ENCODE measurements at regions not wholly inside any gene's neighbourhood (a gene's known extent, or its start where the extent isn't known, plus 50 kb on each side); places are given as distances from the start of the nearest gene placed in this dataset.

GRCh38 chr11:42265072-42265471 is 805.6 kb upstream of the LRRC4C start:
- DNase-seq = no peak
- no peak overlapping the region for H3K4me3 Mint-ChIP-seq
- CTCF ChIA-PET = no interaction called here
- no peaks in the 10 kb centered on the region for H3K27me3 Mint-ChIP-seq
- POLR2A ChIA-PET = no interaction called here
- no peaks in the 10 kb centered on the region for H3K4me1 Mint-ChIP-seq (ENCODE audit: low read depth)
- no peaks in the 10 kb centered on the region for H3K36me3 Mint-ChIP-seq
- no peak overlapping the region for H3K27ac Mint-ChIP-seq
- intact Hi-C loops (cut with micrococcal nuclease) = no loop called here
- peaks cover 8% of the 10 kb centered on the region for H3K9me3 Mint-ChIP-seq

DNA sequence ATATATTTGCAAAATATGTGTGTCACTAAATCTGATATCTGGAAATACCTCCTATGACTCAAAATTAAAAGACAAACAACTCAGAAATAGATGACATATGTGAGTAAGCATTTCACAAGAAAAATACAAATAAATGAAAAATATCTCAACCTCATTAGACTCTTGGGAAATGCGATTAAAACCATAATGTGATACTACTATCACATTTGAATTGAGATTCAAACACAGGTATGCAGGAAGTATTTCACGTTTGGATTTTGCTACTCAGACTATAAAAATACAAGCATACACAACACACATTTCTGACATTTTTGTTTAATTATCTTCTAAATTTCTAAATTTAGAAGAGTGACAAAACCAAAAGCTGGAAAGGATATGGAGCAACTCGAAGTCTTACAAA is 811.9 kb upstream of the LRRC4C start:
- intact Hi-C loops (cut with micrococcal nuclease) = no loop called here
- Mint-ChIP-seq H3K27me3 (no peaks in the 10 kb centered on the region), H3K9me3 (peaks cover 23% of the 10 kb centered on the region), H3K4me3 (no peak overlapping the region), H3K36me3 (no peaks in the 10 kb centered on the region), H3K27ac (no peak overlapping the region), H3K4me1 (ENCODE audit: low read depth) (no peaks in the 10 kb centered on the region)
- POLR2A ChIA-PET = no interaction called here
- DNase-seq = no peak
- CTCF ChIA-PET = no interaction called here

DNA sequence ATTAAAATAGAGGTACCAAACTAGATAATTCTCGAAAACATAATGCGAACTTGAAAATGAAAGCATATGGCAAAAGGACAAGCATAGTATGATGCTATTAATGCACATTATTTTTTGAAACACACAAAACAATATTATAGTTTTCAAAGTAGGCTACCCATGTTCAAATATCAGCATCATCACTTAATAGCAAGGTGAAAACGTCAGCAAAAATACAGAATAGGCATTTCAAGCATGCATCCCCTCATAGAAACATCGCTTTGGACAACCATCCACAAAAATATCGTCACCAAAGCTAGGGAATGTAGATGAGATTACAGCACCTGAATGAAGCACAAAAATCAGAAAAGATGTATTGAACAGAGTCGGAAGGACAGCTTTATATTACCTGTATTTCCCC is 814.5 kb upstream of the LRRC4C start:
- Mint-ChIP-seq H3K4me3 (no peak overlapping the region), H3K9me3 (peaks cover 33% of the 10 kb centered on the region), H3K36me3 (no peaks in the 10 kb centered on the region), H3K4me1 (ENCODE audit: low read depth) (no peaks in the 10 kb centered on the region), H3K27ac (no peak overlapping the region), H3K27me3 (no peaks in the 10 kb centered on the region)
- DNase-seq = no peak
- intact Hi-C loops (cut with micrococcal nuclease) = no loop called here
- ChIA-PET POLR2A (no interaction called here), CTCF (no interaction called here)

GRCh38 chr11:42296910-42297309 is 837.5 kb upstream of the LRRC4C start:
- ChIA-PET POLR2A (no interaction called here), CTCF (no interaction called here)
- Mint-ChIP-seq H3K4me1 (ENCODE audit: low read depth) (no peaks in the 10 kb centered on the region), H3K4me3 (no peak overlapping the region), H3K9me3 (peaks cover 38% of the 10 kb centered on the region), H3K27me3 (no peaks in the 10 kb centered on the region), H3K27ac (no peak overlapping the region), H3K36me3 (no peaks in the 10 kb centered on the region)
- DNase-seq = no peak
- intact Hi-C loops (cut with micrococcal nuclease) = no loop called here

GRCh38 chr11:42299780-42300179 is 840.3 kb upstream of the LRRC4C start:
- DNase-seq = no peak
- Mint-ChIP-seq H3K36me3 (no peaks in the 10 kb centered on the region), H3K4me1 (ENCODE audit: low read depth) (no peaks in the 10 kb centered on the region), H3K9me3 (peaks cover 24% of the 10 kb centered on the region), H3K27ac (no peak overlapping the region), H3K4me3 (no peak overlapping the region), H3K27me3 (no peaks in the 10 kb centered on the region)
- intact Hi-C loops (cut with micrococcal nuclease) = no loop called here
- ChIA-PET POLR2A (no interaction called here), CTCF (no interaction called here)

DNA sequence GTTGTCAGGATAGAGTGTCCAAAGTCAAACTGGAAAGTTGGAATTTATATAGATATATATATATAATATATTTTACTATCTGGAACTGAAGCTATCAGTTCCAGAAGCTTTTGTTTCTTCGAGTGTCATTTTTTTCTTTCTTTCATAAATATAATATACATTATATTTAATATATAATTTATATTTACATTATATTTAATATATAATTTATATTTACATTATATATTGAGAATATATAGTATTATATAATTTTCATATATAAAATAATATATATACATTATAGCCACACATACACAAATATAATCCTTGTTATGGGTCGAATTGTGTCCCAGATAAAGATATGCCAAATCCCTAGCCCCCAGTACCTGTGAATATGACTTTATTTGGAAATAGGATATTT is 842.3 kb upstream of the LRRC4C start:
- DNase-seq = no peak
- H3K27ac Mint-ChIP-seq = no peak overlapping the region
- POLR2A ChIA-PET = no interaction called here
- peaks cover 20% of the 10 kb centered on the region for H3K9me3 Mint-ChIP-seq
- H3K4me3 Mint-ChIP-seq = no peak overlapping the region
- intact Hi-C loops (cut with micrococcal nuclease) = no loop called here
- H3K36me3 Mint-ChIP-seq = no peaks in the 10 kb centered on the region
- H3K27me3 Mint-ChIP-seq = no peaks in the 10 kb centered on the region
- CTCF ChIA-PET = no interaction called here
- H3K4me1 Mint-ChIP-seq (ENCODE audit: low read depth) = no peaks in the 10 kb centered on the region

GRCh38 chr11:42311514-42311913 is 852.1 kb upstream of the LRRC4C start:
- peaks cover 19% of the 10 kb centered on the region for H3K9me3 Mint-ChIP-seq
- no peaks in the 10 kb centered on the region for H3K4me1 Mint-ChIP-seq (ENCODE audit: low read depth)
- CTCF ChIA-PET = no interaction called here
- H3K36me3 Mint-ChIP-seq = no peaks in the 10 kb centered on the region
- H3K27ac Mint-ChIP-seq = no peak overlapping the region
- no peak for DNase-seq
- intact Hi-C loops (cut with micrococcal nuclease) = no loop called here
- H3K27me3 Mint-ChIP-seq = no peaks in the 10 kb centered on the region
- no peak overlapping the region for H3K4me3 Mint-ChIP-seq
- POLR2A ChIA-PET = no interaction called here

DNA sequence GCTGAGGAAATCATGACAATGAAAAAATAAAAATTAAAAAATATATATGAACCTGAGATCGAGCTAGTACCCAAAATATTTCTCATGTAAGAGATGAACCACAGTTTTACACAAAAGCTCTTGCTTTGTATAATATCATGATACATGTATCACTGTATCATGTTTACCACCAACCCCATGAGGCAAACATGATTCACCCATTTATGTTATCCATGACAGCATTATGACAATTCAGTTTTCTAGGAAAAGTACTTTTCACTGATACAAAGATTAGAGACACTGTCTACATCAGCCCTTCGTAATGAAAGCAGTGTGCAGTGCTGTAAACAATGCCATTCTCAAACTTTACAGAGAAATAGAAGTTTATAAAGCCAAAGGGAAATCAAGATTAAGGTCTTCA is 852.5 kb upstream of the LRRC4C start:
- Mint-ChIP-seq H3K36me3 (no peaks in the 10 kb centered on the region), H3K4me3 (no peak overlapping the region), H3K9me3 (peaks cover 19% of the 10 kb centered on the region), H3K27me3 (no peaks in the 10 kb centered on the region), H3K4me1 (ENCODE audit: low read depth) (no peaks in the 10 kb centered on the region), H3K27ac (no peak overlapping the region)
- intact Hi-C loops (cut with micrococcal nuclease) = no loop called here
- no peak for DNase-seq
- POLR2A ChIA-PET = no interaction called here
- CTCF ChIA-PET = no interaction called here

GRCh38 chr11:42315267-42315666 is 855.8 kb upstream of the LRRC4C start:
- Mint-ChIP-seq H3K9me3 (peaks cover 9% of the 10 kb centered on the region), H3K27ac (no peak overlapping the region), H3K4me3 (no peak overlapping the region), H3K27me3 (no peaks in the 10 kb centered on the region), H3K36me3 (no peaks in the 10 kb centered on the region), H3K4me1 (ENCODE audit: low read depth) (no peaks in the 10 kb centered on the region)
- ChIA-PET CTCF (no interaction called here), POLR2A (no interaction called here)
- intact Hi-C loops (cut with micrococcal nuclease) = no loop called here
- no peak for DNase-seq

GRCh38 chr11:42315846-42316245 is 856.4 kb upstream of the LRRC4C start:
- intact Hi-C loops (cut with micrococcal nuclease) = no loop called here
- peaks cover 9% of the 10 kb centered on the region for H3K9me3 Mint-ChIP-seq
- no peaks in the 10 kb centered on the region for H3K4me1 Mint-ChIP-seq (ENCODE audit: low read depth)
- POLR2A ChIA-PET = no interaction called here
- no peak overlapping the region for H3K27ac Mint-ChIP-seq
- no peaks in the 10 kb centered on the region for H3K36me3 Mint-ChIP-seq
- H3K4me3 Mint-ChIP-seq = no peak overlapping the region
- H3K27me3 Mint-ChIP-seq = no peaks in the 10 kb centered on the region
- DNase-seq = no peak
- CTCF ChIA-PET = no interaction called here

DNA sequence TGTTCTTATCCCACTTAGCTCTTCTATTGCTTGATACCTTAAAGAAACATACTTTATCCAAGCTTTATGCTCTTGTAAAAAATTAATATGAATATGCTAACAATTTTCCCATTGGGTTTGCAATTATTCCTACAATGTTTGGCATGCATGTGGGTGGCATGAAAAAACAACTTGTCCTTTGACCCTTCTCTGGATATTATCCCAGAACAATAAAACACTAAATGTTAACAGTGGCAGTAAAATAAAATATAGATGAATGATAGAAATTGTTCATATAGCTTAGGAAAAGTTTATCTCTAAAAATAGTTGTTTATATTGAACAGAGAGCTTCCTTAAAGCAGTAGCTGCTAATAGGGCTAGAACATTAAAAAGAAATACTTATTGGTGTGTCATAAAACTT is 860.5 kb upstream of the LRRC4C start:
- CTCF ChIA-PET = no interaction called here
- H3K27me3 Mint-ChIP-seq = no peaks in the 10 kb centered on the region
- no peak for DNase-seq
- peaks cover 7% of the 10 kb centered on the region for H3K9me3 Mint-ChIP-seq
- intact Hi-C loops (cut with micrococcal nuclease) = no loop called here
- H3K4me1 Mint-ChIP-seq (ENCODE audit: low read depth) = no peaks in the 10 kb centered on the region
- no peak overlapping the region for H3K27ac Mint-ChIP-seq
- no peaks in the 10 kb centered on the region for H3K36me3 Mint-ChIP-seq
- POLR2A ChIA-PET = no interaction called here
- no peak overlapping the region for H3K4me3 Mint-ChIP-seq

DNA sequence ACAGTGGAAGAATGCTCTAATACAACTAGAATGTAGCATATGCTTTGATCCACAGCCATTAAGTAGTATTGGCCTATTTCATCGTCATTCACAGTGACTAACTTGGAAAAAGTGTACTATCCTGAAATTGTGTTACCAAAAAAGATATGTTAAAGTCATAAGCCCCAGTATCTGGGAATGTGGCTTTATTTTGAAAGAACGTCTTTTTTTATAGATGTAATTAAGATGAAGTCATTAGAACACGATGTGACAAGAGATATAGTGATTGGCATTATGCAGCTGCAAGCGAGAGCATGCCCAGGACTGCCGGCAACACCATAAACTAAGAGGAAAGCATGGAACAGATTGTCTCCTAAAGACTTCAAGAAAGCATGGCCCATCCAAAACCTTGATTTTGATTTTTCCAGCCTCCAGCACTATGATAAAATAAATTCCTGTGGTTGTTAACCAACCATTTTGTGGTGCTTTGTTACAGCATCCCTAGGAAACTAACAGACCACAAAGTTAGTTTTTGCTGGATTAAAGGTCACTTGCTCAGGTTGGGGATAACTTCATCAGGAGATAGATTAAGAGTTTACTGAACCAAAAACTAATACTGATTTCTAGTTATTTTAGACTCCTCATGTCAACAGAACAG is 870.6 kb upstream of the LRRC4C start:
- Mint-ChIP-seq H3K4me1 (ENCODE audit: low read depth) (no peaks in the 10 kb centered on the region), H3K4me3 (no peak overlapping the region), H3K36me3 (no peaks in the 10 kb centered on the region), H3K27ac (no peak overlapping the region), H3K9me3 (peaks cover 35% of the 10 kb centered on the region), H3K27me3 (no peaks in the 10 kb centered on the region)
- no peak for DNase-seq
- CTCF ChIA-PET = no interaction called here
- intact Hi-C loops (cut with micrococcal nuclease) = no loop called here
- POLR2A ChIA-PET = no interaction called here

GRCh38 chr11:42337786-42338455 is 878.5 kb upstream of the LRRC4C start:
- CTCF ChIA-PET = no interaction called here
- Mint-ChIP-seq H3K36me3 (no peaks in the 10 kb centered on the region), H3K4me3 (no peak overlapping the region), H3K27ac (no peak overlapping the region), H3K27me3 (no peaks in the 10 kb centered on the region), H3K9me3 (peaks cover 23% of the 10 kb centered on the region), H3K4me1 (ENCODE audit: low read depth) (no peaks in the 10 kb centered on the region)
- no peak for DNase-seq
- intact Hi-C loops (cut with micrococcal nuclease) = no loop called here
- POLR2A ChIA-PET = no interaction called here

Measured in activated CD4-positive, alpha-beta memory T cell treated with anti-CD3 and anti-CD28 coated beads for 36 hours (primary cell).